NB4 (cell line): ENCODE measurements at regions not wholly inside any gene's neighbourhood (a gene's known extent, or its start where the extent isn't known, plus 50 kb on each side); places are given as distances from the start of the nearest gene placed in this dataset.

Experiments
- DNase-seq: peaks from one replicate; pipeline ENCODE4 v3.0.0; 2010; ENCODE audit warnings: low read depth
- H3K4me3 ChIP-seq: one replicate; pipeline ENCODE4 v1.5.1; 2011; ENCODE audit warnings: mild to moderate bottlenecking, low read depth, low read length, moderate library complexity
- MYC ChIP-seq: IDR thresholded peaks from 2 replicates; pipeline ENCODE4 v1.6.1; 2011; ENCODE audit warnings: low read depth, low read length
- POLR2A ChIP-seq: IDR thresholded peaks from 2 replicates; pipeline ENCODE4 v1.6.1; 2011; ENCODE audit warnings: mild to moderate bottlenecking; ENCODE audit not compliant: insufficient read length; ENCODE audit errors: extremely low read depth
- TF ChIP-seq, protein P1 (sequence below): IDR thresholded peaks from one replicate; pipeline ENCODE4 v1.5.1; 2012; ENCODE audit warnings: low read depth, low read length
- TF ChIP-seq, protein P2 (sequence below): IDR thresholded peaks from 2 replicates; pipeline ENCODE4 v1.6.1; 2011; ENCODE audit warnings: low read depth, low read length

DNA sequence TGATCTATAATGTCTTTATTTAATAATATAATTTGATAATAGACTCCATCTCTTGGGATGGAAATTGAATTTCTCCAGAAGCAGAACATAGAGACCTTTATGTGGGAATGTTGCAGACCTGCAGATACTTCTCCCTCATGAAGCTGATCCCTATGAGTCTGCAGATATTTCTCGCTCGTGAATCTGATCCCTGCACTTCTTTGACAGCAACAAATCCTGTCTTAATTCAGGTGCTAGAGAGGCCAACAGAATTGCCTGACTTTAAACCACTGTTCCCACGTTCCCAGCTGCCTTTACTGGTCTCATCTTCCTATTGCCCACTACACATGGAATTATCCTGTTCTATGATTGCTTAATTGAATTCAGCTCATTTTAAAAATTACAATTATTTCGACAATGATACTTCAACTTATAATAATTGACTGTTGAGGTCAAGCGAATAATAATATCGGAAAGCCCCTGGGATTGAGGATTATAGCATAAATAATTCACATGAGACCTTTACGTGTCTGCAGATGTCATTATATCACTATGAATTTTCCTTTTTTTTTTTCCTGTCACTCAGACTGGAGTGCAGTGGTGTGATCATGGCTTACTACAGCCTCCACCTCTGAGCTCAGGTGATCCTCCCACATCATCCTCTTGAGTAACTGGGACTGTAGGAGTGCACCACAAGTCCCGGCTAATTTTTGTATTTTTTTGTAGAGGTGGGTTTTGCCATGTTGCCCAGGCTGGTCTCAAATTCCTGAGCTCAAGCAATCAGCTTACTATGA lies 486.4 kb upstream of the ADARB2 start:
- no peak overlapping the region for H3K4me3 ChIP-seq
- TF ChIP-seq POLR2A: no peak
- TF ChIP-seq, protein P1, sequence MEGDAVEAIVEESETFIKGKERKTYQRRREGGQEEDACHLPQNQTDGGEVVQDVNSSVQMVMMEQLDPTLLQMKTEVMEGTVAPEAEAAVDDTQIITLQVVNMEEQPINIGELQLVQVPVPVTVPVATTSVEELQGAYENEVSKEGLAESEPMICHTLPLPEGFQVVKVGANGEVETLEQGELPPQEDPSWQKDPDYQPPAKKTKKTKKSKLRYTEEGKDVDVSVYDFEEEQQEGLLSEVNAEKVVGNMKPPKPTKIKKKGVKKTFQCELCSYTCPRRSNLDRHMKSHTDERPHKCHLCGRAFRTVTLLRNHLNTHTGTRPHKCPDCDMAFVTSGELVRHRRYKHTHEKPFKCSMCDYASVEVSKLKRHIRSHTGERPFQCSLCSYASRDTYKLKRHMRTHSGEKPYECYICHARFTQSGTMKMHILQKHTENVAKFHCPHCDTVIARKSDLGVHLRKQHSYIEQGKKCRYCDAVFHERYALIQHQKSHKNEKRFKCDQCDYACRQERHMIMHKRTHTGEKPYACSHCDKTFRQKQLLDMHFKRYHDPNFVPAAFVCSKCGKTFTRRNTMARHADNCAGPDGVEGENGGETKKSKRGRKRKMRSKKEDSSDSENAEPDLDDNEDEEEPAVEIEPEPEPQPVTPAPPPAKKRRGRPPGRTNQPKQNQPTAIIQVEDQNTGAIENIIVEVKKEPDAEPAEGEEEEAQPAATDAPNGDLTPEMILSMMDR: no peak
- TF ChIP-seq, protein P2, sequence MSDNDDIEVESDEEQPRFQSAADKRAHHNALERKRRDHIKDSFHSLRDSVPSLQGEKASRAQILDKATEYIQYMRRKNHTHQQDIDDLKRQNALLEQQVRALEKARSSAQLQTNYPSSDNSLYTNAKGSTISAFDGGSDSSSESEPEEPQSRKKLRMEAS: no peak
- no peak for TF ChIP-seq MYC
- no peak for DNase-seq

DNA sequence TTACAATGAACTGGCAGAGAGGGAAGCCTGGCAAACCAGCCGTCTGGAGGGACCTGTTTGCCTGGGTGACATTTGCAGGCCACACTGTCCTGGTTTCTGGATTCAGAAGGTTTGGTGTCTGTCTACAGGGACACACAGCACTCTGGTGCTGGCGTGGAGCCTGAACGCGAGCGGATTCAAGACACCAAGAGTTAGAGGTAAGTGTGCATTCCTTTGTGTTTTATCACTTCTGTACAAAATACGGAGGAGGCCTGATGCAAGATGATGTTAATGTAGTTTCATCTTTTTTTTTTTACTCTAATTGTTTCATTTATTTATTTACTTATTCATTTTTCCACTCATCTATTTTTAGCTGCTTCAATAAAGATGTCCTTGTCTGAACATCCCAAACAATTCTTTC lies 485.3 kb upstream of the ADARB2 start:
- TF ChIP-seq, protein P2: no peak
- TF ChIP-seq MYC (no peak), POLR2A (no peak)
- TF ChIP-seq, protein P1: no peak
- DNase-seq: no peak
- no peak overlapping the region for H3K4me3 ChIP-seq

DNA sequence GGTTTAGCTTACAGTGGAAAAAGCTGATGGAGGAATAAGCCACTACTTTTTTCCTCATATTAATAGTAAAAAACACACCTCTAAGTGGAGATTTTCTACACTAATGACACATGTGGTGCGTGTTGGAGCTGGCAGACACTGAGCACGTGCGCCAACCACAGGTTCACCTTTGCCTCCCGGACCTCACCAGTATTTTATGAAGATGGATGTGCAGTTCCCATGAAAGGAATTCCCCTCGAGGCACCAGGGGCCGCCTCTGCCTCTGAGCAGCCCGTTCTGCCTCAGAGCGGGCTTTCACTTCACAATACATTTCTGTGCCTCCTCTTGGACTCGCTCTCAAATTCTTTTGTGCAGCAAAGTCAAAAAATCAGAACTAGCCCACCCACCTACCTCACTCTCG lies 477.5 kb upstream of the ADARB2 start:
- DNase-seq: no peak
- H3K4me3 ChIP-seq: no peak overlapping the region
- TF ChIP-seq POLR2A (no peak), MYC (no peak)
- TF ChIP-seq, protein P1: no peak
- TF ChIP-seq, protein P2: no peak

DNA sequence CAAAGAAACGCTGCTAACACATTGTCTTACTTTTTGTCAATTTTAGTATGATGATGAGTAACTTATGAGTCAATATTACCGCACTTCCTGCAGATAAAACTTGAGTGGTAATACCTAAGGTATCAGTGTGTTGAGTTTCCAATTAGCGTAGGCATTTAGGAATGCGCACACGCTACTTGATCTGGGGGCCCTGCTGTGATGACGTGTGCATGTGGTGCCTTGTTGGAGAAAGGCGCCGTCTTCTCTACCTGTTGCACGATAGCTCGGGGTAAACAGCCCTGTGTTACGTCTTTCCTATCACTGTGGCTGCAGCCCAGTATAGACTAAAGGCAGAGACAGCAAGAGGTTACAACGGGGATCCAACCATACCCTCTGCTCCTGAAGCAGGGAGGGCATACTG lies 476.8 kb upstream of the ADARB2 start:
- DNase-seq: no peak
- no peak overlapping the region for H3K4me3 ChIP-seq
- TF ChIP-seq MYC (no peak), POLR2A (no peak)
- TF ChIP-seq, protein P1: no peak
- TF ChIP-seq, protein P2: no peak

DNA sequence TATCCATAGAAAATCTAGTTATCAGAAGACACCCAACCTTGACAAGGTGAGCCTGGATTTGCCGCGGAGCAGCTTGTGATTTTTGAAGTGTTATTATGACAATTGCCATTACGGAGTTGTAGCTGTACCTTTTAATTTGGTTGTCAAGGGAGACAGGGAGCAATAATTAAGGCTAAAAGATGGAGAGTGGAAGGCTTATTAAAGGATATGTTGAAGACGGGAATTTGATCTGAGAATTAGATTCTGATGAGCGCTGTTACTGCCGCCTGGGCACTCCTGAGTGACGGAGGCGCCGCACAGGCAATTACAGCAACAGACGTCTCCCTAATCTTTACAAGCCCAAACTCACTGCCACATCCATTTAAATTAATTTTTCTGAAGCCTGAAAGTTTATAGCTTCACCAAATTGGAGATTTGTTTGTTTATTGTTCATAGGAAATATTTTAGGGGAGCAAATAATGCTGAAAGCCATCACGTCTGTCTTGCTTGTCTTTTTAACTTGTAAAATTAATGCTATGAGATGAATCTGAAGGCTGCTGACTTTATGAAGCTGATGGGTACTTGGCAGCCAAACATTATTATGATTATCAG lies 475.0 kb upstream of the ADARB2 start:
- no peak for DNase-seq

More for the DNA sequence above, 475.0 kb upstream of the ADARB2 start:
- no peak for TF ChIP-seq MYC
- TF ChIP-seq POLR2A: no peak
- TF ChIP-seq, protein P2: no peak
- TF ChIP-seq, protein P1: no peak
- no peak overlapping the region for H3K4me3 ChIP-seq
